ENCODE measurements at regions not wholly inside any gene's neighbourhood (a gene's known extent, or its start where the extent isn't known, plus 50 kb on each side); places are given as distances from the start of the nearest gene placed in this dataset.

DNA sequence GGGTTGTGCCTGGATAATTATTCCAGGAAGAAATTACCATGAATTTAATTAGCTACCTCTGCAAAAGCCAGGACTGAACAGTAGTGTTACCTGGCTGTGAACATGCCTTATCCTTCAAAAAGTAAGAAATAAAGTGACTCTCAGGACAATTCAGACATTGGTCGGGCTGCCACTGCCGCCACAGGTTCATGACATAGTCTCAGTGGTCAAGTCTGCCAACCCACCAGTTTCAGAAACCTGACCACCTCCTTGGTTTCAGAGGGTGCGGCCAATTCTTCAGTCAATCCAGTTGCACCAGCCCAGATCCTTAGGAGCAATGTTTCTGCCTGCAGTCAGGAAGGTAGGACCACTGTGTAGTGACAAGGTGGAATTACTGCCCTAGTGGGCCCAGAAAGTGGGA, 593.1 kb upstream of the DAB2 start:
- TF ChIP-seq, protein P1, sequence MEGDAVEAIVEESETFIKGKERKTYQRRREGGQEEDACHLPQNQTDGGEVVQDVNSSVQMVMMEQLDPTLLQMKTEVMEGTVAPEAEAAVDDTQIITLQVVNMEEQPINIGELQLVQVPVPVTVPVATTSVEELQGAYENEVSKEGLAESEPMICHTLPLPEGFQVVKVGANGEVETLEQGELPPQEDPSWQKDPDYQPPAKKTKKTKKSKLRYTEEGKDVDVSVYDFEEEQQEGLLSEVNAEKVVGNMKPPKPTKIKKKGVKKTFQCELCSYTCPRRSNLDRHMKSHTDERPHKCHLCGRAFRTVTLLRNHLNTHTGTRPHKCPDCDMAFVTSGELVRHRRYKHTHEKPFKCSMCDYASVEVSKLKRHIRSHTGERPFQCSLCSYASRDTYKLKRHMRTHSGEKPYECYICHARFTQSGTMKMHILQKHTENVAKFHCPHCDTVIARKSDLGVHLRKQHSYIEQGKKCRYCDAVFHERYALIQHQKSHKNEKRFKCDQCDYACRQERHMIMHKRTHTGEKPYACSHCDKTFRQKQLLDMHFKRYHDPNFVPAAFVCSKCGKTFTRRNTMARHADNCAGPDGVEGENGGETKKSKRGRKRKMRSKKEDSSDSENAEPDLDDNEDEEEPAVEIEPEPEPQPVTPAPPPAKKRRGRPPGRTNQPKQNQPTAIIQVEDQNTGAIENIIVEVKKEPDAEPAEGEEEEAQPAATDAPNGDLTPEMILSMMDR (IDR thresholded peaks at IDR 0.05), result no peak
- TF ChIP-seq EP300 (IDR thresholded peaks at IDR 0.05; ENCODE audit: low read depth), result no peak

All from transverse colon (tissue), 3 donors.